H1 (cell line): ENCODE measurements at regions not wholly inside any gene's neighbourhood (a gene's known extent, or its start where the extent isn't known, plus 50 kb on each side); places are given as distances from the start of the nearest gene placed in this dataset.

ENCODE experiments used
- FOSL1 ChIP-seq: IDR thresholded peaks from 2 replicates; pipeline ENCODE4 v1.6.1; 2011; ENCODE audit warnings: mild to moderate bottlenecking, low read depth, low read length, moderate library complexity; ENCODE audit not compliant: insufficient read depth
- KDM5A ChIP-seq: fragments of 200-600 bp; IDR thresholded peaks from 2 replicates; pipeline ENCODE4 v1.7.1; 2012; ENCODE audit warnings: mild to moderate bottlenecking, low read length, inconsistent platforms, mixed read lengths
- POLR2A ChIP-seq, 2 experiments: IDR thresholded peaks; 1 replicate in 1 of 2; 2 replicates in 1 of 2; pipeline ENCODE4 v1.6.1; 2011; ENCODE audit warnings: low read depth in 2 of 2, low read length in 2 of 2, mild to moderate bottlenecking in 2 of 2; ENCODE audit errors: control extremely low read depth in 1 of 2
- RBBP5 ChIP-seq: IDR thresholded peaks from 2 replicates; pipeline ENCODE4 v1.7.1; 2012; ENCODE audit warnings: low read depth, mild to moderate bottlenecking, inconsistent platforms, low read length, moderate library complexity, borderline replicate concordance

DNA sequence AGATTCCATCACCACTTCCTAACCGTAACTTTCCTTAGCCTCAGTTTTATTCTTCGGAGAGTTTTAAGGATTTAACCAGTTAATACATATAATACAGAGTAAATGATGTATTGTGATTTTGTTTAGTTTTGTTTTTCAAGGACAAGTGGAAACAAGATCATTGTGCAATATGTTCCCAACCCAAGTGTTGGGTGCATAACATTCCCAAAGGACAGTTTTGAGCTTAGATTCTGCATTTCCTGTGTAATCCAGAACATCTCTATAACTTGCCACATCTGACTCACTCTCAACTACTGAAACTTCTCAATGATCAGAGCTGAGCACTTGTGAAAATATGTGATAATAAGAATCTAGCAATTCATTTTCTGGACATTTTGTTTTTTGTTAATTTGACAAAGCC, 466.1 kb upstream of the PPP2R3A start (continued):
- TF ChIP-seq KDM5A, result no peak
- no peak for TF ChIP-seq FOSL1
- TF ChIP-seq RBBP5, result no peak
- TF ChIP-seq POLR2A (IDR thresholded peaks at IDR 0.05; ENCODE audit: control extremely low read depth in 1 of 2, low read depth in 2 of 2, low read length in 2 of 2), result no peak
